ENCODE measurements at regions not wholly inside any gene's neighbourhood (a gene's known extent, or its start where the extent isn't known, plus 50 kb on each side); places are given as distances from the start of the nearest gene placed in this dataset.

- TF ChIP-seq CTCF (IDR thresholded peaks at IDR 0.05; ENCODE audit: low read depth, low read length, missing control alignments) = no peak
- DNase-seq (ENCODE audit: low read depth) = no peak
- H3K4me3 ChIP-seq (ENCODE audit: low read depth, low read length) = no peak overlapping the region
Measured at GRCh38 chr1:112800289-112800688, 85.2 kb upstream of the PPM1J start.

GRCh38 chr1:112798292-112798691, 83.2 kb upstream of the PPM1J start:
- no peak for DNase-seq (ENCODE audit: low read depth)
- TF ChIP-seq CTCF (IDR thresholded peaks at IDR 0.05; ENCODE audit: low read depth, low read length, missing control alignments) = no peak
- no peak overlapping the region for H3K4me3 ChIP-seq (ENCODE audit: low read depth, low read length)

GRCh38 chr1:112797224-112797623, 82.1 kb upstream of the PPM1J start:
- DNase-seq (ENCODE audit: low read depth) = no peak
- TF ChIP-seq CTCF (IDR thresholded peaks at IDR 0.05; ENCODE audit: low read depth, low read length, missing control alignments) = no peak
- H3K4me3 ChIP-seq (ENCODE audit: low read depth, low read length) = no peak overlapping the region

GRCh38 chr1:112794654-112795239, 79.6 kb upstream of the PPM1J start:
- DNase-seq (ENCODE audit: low read depth) = no peak
- no peak overlapping the region for H3K4me3 ChIP-seq (ENCODE audit: low read depth, low read length)
- no peak for TF ChIP-seq CTCF (IDR thresholded peaks at IDR 0.05; ENCODE audit: low read depth, low read length, missing control alignments)

- no peak overlapping the region for H3K4me3 ChIP-seq (ENCODE audit: low read depth, low read length)
- no peak for TF ChIP-seq CTCF (IDR thresholded peaks at IDR 0.05; ENCODE audit: low read depth, low read length, missing control alignments)
Measured at GRCh38 chr1:112793631-112794565, 78.8 kb upstream of the PPM1J start.

GRCh38 chr1:112791723-112792104, 76.6 kb upstream of the PPM1J start:
- no peak overlapping the region for H3K4me3 ChIP-seq (ENCODE audit: low read depth, low read length)
- no peak for TF ChIP-seq CTCF (IDR thresholded peaks at IDR 0.05; ENCODE audit: low read depth, low read length, missing control alignments)
- no peak for DNase-seq (ENCODE audit: low read depth)

More at GRCh38 chr1:112793631-112794565, 78.8 kb upstream of the PPM1J start:
- no peak for DNase-seq (ENCODE audit: low read depth)

Data from GM12864 (cell line).